ENCODE measurements at regions not wholly inside any gene's neighbourhood (a gene's known extent, or its start where the extent isn't known, plus 50 kb on each side); places are given as distances from the start of the nearest gene placed in this dataset.

DNA sequence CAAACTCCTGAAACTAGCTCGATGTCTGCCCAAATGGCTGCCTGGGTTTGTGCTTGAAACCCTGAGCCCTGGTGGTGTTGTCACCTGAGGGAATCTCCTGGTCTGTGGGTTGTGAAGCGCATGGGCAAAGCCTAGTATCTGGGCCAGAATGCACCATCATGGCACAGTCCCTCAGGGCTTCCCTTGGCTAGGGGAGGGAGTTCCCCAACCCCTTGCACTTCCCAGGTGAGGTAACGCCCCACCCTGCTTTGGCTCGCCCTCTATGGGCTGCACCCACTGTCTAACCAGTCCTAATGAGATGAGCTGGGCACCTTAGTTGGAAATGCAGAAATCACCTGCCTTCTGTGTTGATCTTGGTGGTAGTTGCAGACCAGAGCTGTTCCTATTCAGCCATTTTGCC, 152.9 kb upstream of the MAP3K7 start:
- no peaks in the 10 kb centered on the region for H3K36me3 ChIP-seq
- no peaks in the 10 kb centered on the region for H3K27me3 ChIP-seq (replicated peaks; ENCODE audit: insufficient read depth)
- no peak overlapping the region for H3K27ac ChIP-seq
- TF ChIP-seq CTCF (IDR thresholded peaks at IDR 0.05): no peak
- H3K4me1 ChIP-seq (ENCODE audit: control insufficient read depth in 1 of 2, low read depth in 2 of 2): no peaks in the 10 kb centered on the region
- no peaks in the 10 kb centered on the region for H3K9me3 ChIP-seq
- no peak for ATAC-seq (ENCODE audit: insufficient number of reproducible peaks, low FRiP score, low read depth)
- DNase-seq (ENCODE audit: low spot score): no peak
- no peak overlapping the region for H3K4me3 ChIP-seq

DNA sequence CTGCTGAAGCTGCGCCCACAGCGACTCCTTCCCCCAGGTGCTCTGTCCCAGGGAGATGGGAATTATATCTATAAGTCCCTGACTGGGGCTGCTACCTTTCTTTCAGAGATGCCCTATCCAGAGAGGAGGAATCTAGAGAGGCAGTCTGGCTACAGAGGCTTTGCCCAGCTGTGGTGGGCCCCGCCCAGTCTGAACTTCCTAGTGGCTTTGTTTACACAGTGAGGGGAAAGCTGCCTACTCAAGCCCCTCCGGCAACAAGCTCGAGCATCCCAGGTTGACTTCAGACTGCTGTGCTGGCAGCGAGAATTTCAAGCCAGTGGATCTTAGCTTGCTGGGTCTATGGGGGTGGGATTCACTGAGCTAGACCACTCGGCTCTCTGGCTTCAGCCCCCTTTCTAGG, 152.5 kb upstream of the MAP3K7 start:
- Histone ChIP-seq H3K9me3 (no peaks in the 10 kb centered on the region), H3K27ac (no peak overlapping the region), H3K4me1 (ENCODE audit: control insufficient read depth in 1 of 2, low read depth in 2 of 2) (no peaks in the 10 kb centered on the region), H3K36me3 (no peaks in the 10 kb centered on the region), H3K4me3 (no peak overlapping the region), H3K27me3 (replicated peaks; ENCODE audit: insufficient read depth) (no peaks in the 10 kb centered on the region)
- DNase-seq (ENCODE audit: low spot score) (no peak), ATAC-seq (ENCODE audit: insufficient number of reproducible peaks, low FRiP score, low read depth) (no peak)
- TF ChIP-seq CTCF (IDR thresholded peaks at IDR 0.05): no peak

- no peak overlapping the region for H3K27ac ChIP-seq
- DNase-seq (ENCODE audit: low spot score) (no peak), ATAC-seq (ENCODE audit: insufficient number of reproducible peaks, low FRiP score, low read depth) (no peak)
- no peaks in the 10 kb centered on the region for H3K27me3 ChIP-seq (replicated peaks; ENCODE audit: insufficient read depth)
- H3K4me3 ChIP-seq: no peak overlapping the region
- TF ChIP-seq CTCF (IDR thresholded peaks at IDR 0.05): no peak
- H3K9me3 ChIP-seq: no peaks in the 10 kb centered on the region
- no peaks in the 10 kb centered on the region for H3K36me3 ChIP-seq
- H3K4me1 ChIP-seq (ENCODE audit: control insufficient read depth in 1 of 2, low read depth in 2 of 2): no peaks in the 10 kb centered on the region
Observed at GRCh38 chr6:90730151-90730673, 143.3 kb upstream of the MAP3K7 start.

GRCh38 chr6:90729057-90729456, 142.2 kb upstream of the MAP3K7 start:
- Histone ChIP-seq H3K4me1 (ENCODE audit: control insufficient read depth in 1 of 2, low read depth in 2 of 2) (no peaks in the 10 kb centered on the region), H3K27me3 (replicated peaks; ENCODE audit: insufficient read depth) (no peaks in the 10 kb centered on the region), H3K4me3 (no peak overlapping the region), H3K27ac (no peak overlapping the region), H3K36me3 (no peaks in the 10 kb centered on the region), H3K9me3 (no peaks in the 10 kb centered on the region)
- DNase-seq (ENCODE audit: low spot score) (no peak), ATAC-seq (ENCODE audit: insufficient number of reproducible peaks, low FRiP score, low read depth) (no peak)
- no peak for TF ChIP-seq CTCF (IDR thresholded peaks at IDR 0.05)

- Histone ChIP-seq H3K4me3 (no peak overlapping the region), H3K4me1 (ENCODE audit: control insufficient read depth in 1 of 2, low read depth in 2 of 2) (no peaks in the 10 kb centered on the region), H3K9me3 (no peaks in the 10 kb centered on the region), H3K27me3 (replicated peaks; ENCODE audit: insufficient read depth) (no peaks in the 10 kb centered on the region), H3K36me3 (no peaks in the 10 kb centered on the region), H3K27ac (no peak overlapping the region)
- ATAC-seq (ENCODE audit: insufficient number of reproducible peaks, low FRiP score, low read depth): no peak
- TF ChIP-seq CTCF (IDR thresholded peaks at IDR 0.05): no peak
- no peak for DNase-seq (ENCODE audit: low spot score)
Observed at GRCh38 chr6:90722648-90723047, 135.8 kb upstream of the MAP3K7 start.

Measured in thoracic aorta (tissue), 2 donors.